Panc1 (cell line): ENCODE measurements at regions not wholly inside any gene's neighbourhood (a gene's known extent, or its start where the extent isn't known, plus 50 kb on each side); places are given as distances from the start of the nearest gene placed in this dataset.

Experiments used
- CTCF ChIP-seq: fragments of 450-650 bp; IDR thresholded peaks from 2 replicates; pipeline ENCODE4 v1.5.1; 2017; ENCODE audit warnings: mild to moderate bottlenecking
- POLR2AphosphoS5 ChIP-seq: IDR thresholded peaks from 2 replicates; pipeline ENCODE4 v1.6.1; 2012; ENCODE audit warnings: mild to moderate bottlenecking, low read depth, low read length, moderate library complexity
- TF ChIP-seq, protein P1 (sequence below), 2 experiments: IDR thresholded peaks; 2 replicates each; pipeline ENCODE4 v1.6.1; 2011 to 2012; ENCODE audit warnings: low read depth in 2 of 2, control low read depth in 1 of 2, low read length in 1 of 2, mild to moderate bottlenecking in 1 of 2, moderate library complexity in 1 of 2; ENCODE audit not compliant: insufficient read depth in 1 of 2

- TF ChIP-seq CTCF (no peak), POLR2AphosphoS5 (no peak)
- TF ChIP-seq, protein P1, sequence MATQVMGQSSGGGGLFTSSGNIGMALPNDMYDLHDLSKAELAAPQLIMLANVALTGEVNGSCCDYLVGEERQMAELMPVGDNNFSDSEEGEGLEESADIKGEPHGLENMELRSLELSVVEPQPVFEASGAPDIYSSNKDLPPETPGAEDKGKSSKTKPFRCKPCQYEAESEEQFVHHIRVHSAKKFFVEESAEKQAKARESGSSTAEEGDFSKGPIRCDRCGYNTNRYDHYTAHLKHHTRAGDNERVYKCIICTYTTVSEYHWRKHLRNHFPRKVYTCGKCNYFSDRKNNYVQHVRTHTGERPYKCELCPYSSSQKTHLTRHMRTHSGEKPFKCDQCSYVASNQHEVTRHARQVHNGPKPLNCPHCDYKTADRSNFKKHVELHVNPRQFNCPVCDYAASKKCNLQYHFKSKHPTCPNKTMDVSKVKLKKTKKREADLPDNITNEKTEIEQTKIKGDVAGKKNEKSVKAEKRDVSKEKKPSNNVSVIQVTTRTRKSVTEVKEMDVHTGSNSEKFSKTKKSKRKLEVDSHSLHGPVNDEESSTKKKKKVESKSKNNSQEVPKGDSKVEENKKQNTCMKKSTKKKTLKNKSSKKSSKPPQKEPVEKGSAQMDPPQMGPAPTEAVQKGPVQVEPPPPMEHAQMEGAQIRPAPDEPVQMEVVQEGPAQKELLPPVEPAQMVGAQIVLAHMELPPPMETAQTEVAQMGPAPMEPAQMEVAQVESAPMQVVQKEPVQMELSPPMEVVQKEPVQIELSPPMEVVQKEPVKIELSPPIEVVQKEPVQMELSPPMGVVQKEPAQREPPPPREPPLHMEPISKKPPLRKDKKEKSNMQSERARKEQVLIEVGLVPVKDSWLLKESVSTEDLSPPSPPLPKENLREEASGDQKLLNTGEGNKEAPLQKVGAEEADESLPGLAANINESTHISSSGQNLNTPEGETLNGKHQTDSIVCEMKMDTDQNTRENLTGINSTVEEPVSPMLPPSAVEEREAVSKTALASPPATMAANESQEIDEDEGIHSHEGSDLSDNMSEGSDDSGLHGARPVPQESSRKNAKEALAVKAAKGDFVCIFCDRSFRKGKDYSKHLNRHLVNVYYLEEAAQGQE (IDR thresholded peaks at IDR 0.05; ENCODE audit: insufficient read depth in 1 of 2, low read depth in 2 of 2, low read length in 1 of 2) = no peak
These were observed 295.9 kb upstream of the TMEM229A start for GRCh38 chr7:124328774-124329173.
